ENCODE measurements at regions not wholly inside any gene's neighbourhood (a gene's known extent, or its start where the extent isn't known, plus 50 kb on each side); places are given as distances from the start of the nearest gene placed in this dataset.
"Not testable (repeated sequence)": the region's sequence is repeated elsewhere in the genome, so short reads cannot be mapped to it uniquely, and the experiment has no call there.

DNA sequence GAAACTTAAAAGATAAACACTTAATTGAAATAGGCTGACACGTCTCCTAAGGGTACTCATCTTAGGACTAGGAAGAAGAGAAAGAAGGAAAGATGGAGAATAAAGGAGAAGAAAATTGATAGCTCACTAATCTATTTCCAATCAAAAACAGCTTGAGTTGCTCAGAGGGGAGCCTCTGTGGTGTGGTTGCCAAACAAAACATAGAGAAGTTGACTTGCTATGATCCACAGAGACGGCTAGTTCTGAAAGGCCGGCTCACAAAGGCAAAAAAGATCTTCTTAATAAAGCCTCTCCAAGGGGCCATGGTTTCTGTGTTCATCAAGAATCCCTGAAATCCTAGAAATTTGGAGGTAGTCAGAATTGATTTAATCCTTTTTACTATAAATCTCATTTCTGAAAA is 644.1 kb downstream of the LMO4 start:
- no peak for DNase-seq

DNA sequence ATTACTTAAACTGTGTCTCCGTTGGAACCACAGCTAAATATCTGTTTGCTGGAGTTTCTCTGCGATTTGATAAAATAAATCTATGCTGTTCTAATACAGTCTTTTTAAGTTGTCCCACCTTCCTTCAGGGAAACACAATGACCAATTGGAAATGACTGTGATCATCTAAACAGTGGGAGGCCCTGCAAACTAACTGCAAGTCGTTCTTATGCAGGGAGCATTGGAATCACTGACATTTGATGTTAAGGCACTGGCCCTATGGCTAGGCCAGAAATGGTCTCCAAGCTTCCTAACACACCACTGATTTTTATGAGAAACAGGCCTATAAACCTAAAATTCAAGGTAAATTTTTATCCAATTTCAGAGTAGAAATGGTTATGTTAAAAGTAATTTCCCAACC is 645.2 kb downstream of the LMO4 start:
- DNase-seq: no peak

- no peak for DNase-seq
These were observed 647.6 kb downstream of the LMO4 start for GRCh38 chr1:87976316-87976715.

DNA sequence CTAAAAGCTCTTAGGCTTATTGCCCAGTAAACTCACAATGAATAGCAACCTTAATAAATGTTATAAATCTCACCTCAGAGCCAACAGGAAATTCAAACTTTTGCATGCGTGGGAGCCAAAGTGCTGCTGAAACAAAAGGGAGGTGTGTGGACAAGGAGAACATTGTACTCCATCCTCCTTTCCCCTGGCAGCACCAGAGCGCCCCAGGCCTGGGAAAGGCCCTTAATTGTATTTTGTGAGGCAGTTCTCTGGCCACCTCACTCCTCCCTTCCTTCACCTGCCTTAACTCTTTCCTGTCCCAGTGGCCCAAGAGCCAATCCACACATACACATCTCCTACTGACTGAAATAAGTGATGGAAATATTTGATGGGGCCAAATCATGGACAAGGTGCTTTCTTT is 648.5 kb downstream of the LMO4 start:
- DNase-seq: no peak

DNA sequence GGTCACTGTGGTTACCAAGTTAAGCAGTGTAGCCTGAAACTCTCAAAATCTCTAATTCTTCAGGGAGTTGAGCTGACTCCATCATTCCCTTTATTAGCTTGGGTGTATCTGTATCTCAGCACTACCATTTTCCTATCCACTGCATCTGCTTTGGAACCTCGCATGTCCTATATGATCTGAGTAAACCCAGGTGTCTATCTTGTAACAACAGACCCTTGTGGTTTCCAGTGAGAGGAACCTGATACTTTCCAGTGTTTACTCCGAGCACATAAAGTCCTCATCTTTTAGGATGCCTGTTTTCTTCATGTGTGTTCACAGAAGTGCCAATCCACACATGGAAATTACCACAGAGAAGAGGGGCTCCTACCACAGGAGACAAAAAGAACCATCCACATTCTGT is 650.4 kb downstream of the LMO4 start:
- DNase-seq: no peak

- DNase-seq: no peak
These were observed 651.8 kb downstream of the LMO4 start for GRCh38 chr1:87980494-87980893.

DNA sequence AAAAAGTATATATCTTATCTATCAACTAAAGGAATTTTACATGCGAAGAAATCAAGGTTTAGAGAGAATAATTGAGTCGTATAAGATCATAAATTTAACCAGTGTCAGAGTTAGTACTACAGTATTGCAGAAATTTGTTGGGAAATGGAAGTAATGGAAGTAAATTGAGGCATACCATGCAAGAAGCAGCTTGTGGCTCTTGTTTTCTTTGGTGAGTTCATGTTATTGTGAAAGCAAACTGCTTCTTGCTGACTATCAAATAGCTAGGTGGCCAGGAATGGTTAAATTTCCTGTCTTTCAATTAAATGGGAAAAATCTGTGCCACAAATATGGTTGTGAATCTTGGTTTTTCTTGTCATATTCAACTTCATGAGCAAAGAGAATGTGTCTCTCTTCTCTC is 652.7 kb downstream of the LMO4 start:
- DNase-seq: no peak

GRCh38 chr1:87981810-87982209 is 653.1 kb downstream of the LMO4 start:
- no peak for DNase-seq

GRCh38 chr1:87983841-87984240 is 655.2 kb downstream of the LMO4 start:
- DNase-seq: no peak

DNA sequence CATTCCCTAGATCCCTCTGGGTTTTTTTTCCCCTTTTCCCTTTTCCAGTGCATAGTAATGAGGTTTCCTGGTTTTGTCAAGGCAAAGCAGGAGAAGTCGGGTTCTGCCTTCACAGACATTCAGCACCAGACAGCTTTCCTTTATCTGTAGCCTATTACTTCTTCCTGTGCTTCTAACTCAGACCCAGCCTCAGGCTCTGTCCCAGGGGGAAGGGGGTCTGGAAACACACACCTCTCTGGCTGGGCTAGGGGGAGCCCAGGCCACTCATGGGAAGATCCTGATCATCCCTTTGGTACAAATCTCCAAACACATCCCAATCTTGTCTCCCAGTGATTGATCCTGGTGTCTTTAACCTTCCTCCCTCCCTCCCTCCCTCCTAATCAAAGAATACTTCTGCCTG is 656.4 kb downstream of the LMO4 start:
- DNase-seq: no peak

GRCh38 chr1:87986130-87986866 is 657.6 kb downstream of the LMO4 start:
- DNase-seq: no peak

DNA sequence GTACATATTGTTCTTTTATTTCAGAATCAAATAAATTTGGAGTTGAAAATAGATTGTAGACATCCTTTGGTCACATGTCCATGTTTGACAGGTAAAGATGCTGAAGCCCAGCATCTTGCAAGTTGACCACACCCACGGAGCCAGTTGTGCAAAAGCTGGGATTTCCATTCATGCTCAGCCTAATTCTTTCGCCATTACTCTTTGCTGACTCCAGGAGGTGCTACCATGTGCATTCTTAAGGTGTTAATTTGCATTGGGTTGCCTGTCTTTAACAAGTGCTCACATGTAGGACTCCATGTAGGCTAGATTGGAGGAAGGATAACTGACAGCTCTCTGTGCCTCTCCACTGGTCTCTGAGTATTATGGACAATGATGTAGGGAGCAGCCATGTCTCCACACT is 660.7 kb downstream of the LMO4 start:
- DNase-seq: no peak

- DNase-seq: not testable (repeated sequence)
These were observed 663.9 kb downstream of the LMO4 start for GRCh38 chr1:87992536-87992935.

GRCh38 chr1:87993051-87993450 is 664.4 kb downstream of the LMO4 start:
- DNase-seq: no peak

DNA sequence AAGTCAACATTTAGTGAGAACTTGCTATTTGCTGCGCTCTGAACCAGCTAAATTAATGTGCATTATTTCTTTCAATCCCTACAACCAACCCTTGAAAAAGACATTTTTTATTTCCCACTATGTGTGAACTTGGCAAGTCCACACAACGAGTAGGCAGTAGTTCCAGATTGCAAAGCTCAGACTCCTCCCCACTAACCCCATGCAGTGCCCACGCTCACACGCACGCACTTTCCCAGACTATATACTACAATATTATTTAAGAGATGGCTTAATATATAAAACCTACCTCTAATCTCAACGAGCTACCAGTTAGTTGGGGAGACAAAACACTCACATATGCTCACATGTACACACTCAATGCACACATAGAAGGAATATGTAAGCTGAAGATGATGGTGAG is 671.2 kb downstream of the LMO4 start:
- no peak for DNase-seq

GRCh38 chr1:88001460-88001859 is 672.8 kb downstream of the LMO4 start:
- no peak for DNase-seq

DNA sequence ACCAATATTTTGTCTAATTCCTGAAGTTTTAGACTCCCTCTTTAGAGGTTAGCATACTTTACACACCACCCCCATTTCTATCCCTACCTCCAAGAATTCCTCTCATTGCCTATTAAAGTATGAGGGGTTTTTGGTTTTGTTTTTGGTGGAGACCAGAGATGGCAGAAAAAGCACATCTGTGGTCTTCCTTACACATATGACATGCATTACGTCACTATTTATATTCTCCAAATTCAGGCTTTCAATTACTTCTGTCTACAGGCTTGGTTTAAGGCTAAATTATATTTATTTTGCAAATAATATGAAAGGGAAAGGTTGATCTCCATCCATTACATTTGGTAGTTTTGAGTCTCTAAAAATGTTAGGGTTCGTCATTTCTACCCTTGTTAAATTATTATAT is 674.6 kb downstream of the LMO4 start:
- no peak for DNase-seq

DNA sequence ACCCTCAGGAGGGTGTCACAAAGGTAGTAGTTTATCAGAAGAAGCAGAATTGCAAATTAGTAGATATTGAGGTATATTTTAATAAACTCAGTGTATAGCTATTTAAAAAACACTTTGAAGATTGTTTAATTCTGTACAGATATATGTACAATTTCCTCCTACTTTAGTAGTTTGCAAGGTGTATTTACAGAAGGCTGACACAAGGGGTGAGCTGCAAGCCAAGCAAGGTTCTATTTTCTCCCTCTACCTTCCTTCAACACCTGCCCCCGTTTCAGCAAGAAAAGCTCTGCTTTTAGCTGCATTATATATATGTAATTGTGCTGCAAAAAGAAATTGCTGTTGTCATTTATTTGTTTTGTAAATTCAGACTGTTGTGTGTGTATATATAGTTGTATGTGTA is 674.2 kb upstream of the PKN2 start:
- no peak for DNase-seq

DNA sequence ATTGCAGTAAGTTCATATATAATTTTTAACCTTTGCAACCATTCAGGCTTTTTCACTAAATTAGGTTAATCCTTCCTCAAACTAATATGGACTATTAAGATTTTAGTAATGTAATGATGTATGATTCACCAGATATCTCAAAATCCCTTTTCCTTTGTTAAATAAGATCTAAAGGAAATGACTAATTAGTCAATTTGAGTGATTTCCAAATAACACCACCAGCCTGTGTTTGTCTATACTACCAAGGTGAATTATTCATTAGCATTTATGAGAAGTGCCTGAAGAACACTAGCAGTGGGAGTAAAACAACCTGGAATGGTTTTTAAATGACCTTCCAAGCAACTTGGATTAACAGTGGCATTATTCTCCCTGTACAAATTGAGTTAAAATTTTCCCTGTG is 670.6 kb upstream of the PKN2 start:
- DNase-seq: no peak

GRCh38 chr1:88014131-88014530 is 669.9 kb upstream of the PKN2 start:
- no peak for DNase-seq

- DNase-seq: no peak
These were observed 667.1 kb upstream of the PKN2 start for GRCh38 chr1:88016947-88017346.

- DNase-seq: no peak
These were observed 662.5 kb upstream of the PKN2 start for GRCh38 chr1:88021529-88021928.

DNA sequence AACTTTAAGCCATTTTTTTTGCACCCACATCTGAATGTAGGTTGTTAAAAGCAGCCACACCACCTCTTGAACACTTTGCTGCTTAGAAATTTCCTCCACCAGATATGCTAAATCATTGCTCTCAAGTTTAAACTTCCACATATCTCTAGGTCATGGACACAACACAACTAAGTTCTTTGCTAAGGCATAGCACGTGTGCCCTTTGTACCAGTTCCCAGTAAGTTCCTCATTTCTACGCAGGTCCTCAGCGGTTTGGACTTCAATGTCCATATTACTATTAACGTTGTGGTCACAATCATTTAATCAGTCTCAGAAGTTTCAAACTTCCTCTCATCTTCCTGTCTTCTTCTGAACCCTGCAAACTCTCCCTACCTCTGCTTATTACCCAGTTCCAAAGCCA is 661.6 kb upstream of the PKN2 start:
- no peak for DNase-seq

DNA sequence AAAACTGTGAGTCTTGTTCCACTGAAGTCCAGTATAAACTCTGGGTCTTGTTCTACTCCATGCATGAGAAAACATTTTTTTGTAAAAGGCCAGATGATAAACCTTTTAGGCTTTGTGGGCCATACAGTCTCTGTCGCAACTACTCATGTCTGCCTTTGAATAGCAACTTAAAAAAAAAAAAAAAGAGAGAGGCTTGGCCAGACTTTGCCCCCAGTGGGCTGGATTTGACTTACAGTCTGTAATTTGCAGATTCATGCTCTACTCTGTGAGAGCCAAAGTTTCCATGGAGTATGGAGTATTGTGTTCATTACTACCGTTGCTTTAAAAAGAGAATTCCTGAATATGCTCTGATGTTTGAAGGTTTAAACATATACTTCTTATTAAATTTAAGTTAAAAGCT is 654.9 kb upstream of the PKN2 start:
- DNase-seq: no peak

DNA sequence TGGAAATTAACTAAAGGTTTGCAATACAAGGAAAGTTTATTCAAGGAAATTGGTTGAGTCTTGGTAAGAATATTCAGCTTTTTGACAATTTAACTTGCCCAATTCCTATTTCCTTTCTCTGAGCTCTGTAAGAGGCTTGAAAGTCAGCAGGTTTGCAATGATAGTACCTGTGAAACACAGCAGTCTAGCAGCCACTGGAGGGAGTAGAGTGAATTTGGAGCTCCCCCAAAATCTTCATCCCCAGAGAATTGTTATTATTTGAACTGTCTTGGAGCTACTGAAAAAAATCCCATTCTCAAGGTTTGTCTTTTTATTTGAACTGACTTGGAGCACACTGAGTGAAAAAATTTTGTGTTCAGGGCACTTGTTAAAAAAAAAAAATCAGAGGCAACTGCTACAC is 654.2 kb upstream of the PKN2 start:
- DNase-seq: no peak

DNA sequence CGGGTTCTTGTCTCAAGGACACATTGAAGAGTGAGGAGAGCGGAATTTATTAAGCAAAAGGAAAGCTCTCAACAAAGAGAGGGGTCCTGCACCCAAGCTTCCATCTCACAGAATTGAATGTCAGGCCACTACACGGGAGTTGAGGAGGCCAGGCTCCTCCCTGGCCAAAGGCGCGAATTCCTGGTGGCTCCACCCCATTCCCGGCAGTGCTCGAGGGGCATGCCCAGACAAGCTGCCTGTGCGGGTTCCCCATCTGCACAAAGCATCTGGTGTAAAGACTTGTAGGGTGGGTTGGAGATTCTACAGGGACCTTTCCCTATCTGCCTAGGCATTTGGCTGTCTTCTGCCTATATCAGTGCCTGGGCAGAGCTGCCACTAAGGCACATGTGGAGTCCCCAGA is 648.5 kb upstream of the PKN2 start:
- no peak for DNase-seq

Data from NCI-H2227 treated with DMSO at 0.1 percent for 48 hours (cell line).